GM18909 (cell line): ENCODE measurements at regions not wholly inside any gene's neighbourhood (a gene's known extent, or its start where the extent isn't known, plus 50 kb on each side); places are given as distances from the start of the nearest gene placed in this dataset.

Experiments used
- ATAC-seq: cut with Tn5 transposase; IDR thresholded peaks from one replicate; pipeline ENCODE4 v1.9.1; 2021; ENCODE audit warnings: mild to moderate bottlenecking; ENCODE audit not compliant: unreplicated experiment, poor library complexity

DNA sequence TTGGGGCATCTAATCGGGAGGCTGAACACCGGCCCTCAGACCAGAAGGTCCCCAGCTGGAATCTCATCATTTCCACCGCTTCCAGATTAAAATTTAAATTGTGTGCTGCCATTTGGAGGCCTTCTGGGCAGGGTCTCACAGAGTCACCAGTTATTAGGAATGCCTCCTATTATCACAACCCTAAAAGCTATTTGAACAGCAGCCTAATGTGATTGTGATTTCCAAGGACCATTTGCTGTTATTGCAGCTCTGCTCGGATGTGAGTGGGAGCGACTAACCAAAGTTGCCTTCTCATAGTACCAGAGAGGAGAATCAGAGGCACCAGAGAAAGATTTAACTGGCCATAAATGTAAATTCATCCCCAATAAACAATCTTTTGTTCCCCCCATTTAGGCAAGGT lies 277.3 kb downstream of the RNF144B start:
- no peak for ATAC-seq

DNA sequence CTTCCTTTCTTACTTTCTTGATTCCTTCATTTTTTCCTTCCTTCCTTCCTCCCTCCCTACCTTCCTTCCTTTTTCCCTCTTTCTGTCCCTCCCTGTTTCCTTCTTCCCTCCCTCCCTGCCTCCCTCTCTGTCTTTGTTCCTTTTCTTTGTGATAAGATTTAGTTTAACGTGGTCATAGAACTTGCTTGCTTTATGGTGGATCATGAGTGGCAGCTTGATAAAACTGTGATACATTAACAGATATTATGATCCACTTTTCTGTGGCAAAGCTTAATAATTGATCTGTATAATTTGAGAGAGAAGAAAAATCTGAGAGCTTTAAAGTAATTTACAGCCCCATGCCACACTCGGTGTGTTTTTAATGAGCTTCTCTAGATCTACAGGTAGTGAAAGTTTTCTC lies 280.5 kb downstream of the RNF144B start:
- ATAC-seq: no peak

DNA sequence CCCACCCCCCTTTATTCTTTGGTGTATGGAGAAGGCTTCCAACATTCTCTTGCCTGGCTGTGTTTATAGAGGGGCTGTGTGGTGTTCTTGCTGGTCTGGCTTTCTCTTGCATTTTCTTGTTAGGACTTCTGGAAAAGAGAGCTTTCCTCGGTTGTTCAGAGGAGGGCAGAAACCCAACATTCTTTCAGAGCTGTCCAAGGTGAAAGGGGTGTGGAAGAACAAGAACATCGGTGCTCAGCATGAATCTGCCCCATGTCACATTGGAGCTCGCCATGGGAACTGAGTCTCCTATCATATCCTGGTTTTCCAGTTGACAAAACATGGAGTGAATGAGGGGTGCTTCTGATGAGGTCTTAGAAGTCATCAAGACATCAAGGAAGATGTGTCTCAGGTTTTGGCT lies 281.8 kb downstream of the RNF144B start:
- ATAC-seq: no peak

DNA sequence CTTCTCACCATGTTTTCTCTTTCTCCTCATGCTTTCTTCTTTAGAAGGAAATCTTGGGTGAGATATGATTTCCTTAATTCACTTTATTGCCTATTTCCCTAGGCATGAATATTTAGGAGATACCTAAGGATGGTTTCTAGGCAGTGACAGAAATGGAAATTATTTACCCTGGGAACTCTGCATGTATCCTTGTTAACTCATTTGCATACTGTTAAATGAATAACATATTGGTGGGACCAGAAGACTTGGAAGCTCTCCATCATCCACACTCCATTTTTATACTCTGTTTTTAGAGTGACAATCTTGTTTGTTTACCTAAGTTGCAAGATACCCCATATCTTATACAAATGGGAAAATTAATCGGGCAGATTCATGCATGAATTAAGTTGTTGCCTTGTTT lies 285.7 kb downstream of the RNF144B start:
- ATAC-seq: no peak

DNA sequence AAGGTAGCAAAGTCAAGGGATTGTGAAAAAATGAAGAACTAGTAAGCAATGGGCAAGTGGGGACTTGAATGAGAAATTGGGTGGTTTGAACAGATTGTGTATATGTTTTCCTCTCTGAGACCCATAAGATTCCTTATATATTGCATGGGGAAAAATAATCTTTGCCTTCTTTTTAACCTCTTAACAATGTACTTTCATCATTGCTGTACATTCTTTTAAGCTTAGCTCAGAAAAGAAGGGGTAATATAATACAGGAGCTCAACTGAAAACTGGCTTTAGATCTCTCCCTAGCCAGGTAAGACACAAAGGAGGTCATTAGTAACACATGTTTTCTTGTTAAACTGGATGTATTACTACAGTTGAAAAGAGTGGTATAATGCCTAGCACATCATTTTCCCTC lies 287.2 kb downstream of the RNF144B start:
- ATAC-seq: no peak

DNA sequence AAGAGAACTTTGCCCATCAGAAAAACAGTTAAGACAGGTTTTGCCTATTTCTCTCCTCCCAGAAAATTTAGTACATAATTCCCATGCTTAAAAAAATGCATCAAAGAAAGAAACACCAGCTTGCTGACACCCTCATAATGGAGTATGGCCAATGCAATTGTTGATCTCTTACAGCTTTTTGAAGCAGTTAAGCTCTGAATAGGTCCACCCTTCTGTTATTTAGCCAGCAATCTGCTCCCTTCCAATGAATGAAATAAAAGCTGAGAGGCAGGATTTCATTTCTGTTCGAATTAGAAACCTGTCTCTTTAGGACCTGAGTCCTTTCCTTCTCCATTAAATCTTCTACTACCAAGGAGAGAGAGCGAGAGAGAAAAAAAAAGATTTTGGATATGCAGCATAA lies 288.7 kb downstream of the RNF144B start:
- no peak for ATAC-seq

DNA sequence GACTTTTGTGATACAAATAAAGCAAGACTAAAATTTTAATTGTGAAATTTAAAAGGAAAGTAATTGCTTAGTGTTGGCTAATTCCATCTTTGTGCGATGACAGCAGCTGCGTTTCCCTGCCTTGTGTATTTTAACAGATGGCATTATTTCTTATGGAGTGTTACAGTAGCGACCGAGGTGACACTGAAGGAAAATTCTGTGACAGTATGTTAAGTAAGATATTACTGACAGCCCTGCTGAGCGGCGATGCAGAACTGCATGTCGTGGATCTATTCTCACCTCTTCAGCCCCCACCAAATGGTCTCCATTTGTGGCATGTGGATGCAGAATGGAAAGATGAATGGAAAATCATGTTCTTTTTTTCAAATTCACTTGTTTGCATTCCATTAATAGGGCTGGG lies 289.4 kb downstream of the RNF144B start:
- no peak for ATAC-seq

DNA sequence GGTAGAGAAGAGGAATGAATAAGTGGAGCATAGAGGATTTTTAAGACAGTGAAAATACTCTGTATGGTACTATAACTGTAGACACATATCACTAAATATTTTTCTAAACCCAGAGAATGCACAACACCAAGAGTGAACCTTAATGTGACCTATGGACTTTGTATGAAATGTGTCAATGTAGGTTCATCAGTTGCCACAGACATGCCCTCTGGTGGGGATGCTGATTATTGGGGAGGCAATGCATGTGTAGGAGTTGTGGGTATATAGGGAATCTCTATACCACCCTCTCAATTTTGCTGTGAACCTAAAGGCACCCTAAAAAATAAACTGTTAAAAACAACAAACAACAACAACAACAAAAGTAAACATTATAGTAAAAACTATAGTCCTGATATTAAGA lies 293.7 kb downstream of the RNF144B start:
- ATAC-seq: no peak

DNA sequence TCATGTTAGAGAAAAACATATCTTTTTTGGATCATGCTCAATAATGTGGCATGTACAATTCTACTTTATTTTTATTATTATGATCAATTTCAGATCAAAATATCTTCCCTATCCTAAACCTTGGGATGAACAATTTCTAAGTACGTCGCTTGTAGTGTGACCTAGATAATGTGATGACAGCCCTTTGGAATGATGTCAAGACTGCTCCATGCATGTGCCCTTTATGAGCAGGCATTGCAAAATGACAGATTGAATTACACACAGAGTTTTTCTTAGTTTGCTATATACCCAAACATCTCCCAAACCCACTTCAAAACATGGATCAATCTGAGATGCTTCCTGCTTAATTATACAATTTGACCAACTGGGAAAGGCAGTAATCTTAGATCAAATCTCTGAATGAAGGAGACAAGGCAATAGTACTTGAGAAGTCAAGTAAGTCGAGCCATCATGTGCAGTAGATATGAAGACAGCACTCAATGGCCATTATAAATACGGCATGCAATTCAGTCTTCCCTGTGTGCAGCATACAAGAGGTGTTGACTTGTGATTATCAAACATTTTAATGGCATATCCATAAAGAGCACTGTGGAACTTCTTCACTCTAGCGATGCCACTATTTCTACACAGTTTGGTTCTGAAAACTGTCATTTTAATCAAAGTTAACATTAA lies 294.8 kb downstream of the RNF144B start:
- ATAC-seq: no peak

DNA sequence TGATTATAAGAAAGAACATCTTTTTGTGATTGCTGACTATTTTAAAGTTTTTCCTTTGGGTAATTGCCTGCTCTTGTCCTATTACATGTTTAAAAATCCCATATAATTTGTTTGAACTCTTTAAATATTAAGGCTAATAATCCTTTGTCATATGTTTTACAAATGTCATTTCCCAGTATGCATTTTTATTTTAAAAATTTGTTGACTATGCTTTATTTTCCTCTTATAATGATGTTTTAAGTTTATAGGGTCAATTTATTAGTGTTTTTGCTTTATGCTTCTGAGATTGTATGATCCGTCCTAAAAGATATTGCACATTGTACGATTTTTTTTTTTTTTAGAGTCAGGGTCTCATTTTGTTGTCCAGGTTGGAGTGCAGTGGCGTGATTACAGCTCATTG lies 297.2 kb downstream of the RNF144B start:
- ATAC-seq: no peak

DNA sequence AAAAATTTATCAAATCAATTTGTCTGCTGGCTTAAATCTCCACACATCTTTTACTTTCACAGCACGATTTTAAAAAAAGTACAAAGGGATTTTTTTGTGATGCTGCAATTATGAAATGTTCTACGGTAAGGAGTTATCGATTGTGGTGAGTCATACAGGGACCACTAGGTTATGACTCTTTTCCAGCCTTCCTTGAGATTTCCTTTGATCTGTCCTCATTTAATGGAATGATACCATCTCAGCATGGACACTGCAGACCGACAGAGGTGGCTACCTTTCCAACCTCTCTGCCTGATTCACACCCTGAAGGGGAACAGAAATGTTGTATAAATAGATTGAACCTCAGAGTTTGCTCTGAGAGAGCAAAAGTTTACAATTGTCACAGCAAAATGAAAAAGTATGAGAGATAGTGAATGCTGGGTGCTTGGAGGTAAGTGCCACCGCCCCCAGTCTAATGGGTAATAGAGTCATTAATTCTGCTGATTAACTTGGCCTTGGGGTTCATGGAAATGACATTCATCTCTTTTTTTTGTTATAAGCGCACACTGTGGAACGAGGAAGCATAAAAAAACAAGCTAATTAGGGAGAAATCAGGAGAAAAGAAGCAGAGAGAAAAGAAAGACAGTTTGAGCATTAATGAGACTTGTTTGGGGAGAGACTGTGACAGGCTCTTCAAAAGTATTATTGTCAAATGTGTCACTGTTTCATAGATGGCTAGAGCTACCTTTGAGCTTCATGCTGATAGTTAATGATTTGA lies 306.0 kb downstream of the RNF144B start:
- ATAC-seq: no peak

DNA sequence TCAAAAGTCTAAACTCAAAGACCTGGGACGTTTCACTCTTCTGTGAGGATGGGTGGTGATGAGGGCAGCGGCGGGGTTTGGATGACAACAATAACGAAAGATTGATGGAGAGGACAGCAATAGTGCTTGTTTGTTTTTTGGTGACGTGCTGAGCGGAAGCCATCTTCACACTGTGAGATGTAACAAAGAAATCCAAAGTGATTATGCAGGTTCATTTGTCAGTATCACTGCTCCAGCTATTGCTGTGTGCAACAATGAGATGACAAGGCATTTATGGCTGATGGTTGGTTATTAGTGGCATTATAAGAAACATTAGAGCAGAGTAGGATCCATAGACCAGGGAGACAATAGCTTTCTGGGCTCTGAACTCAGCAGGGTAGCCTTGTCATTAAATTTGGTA lies 306.7 kb downstream of the RNF144B start:
- no peak for ATAC-seq

DNA sequence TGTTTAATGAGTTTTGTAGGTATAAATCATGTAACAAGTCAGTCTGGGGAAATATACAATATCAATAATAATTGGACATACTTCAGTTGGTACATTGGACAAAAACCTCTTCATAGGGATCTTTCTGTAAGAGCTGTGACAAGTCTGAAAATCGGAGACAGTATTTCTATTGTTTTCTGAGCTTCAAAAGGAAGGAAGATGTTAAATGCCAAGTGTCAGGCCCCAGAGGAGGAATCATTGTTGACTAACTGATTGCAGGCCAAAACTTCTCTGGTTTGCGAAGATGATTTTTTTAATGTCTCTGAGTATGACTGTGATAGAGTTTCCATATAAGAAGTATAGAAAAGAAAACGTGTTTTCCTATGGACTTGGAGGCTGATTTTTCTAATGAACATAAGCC lies 316.4 kb downstream of the RNF144B start:
- no peak for ATAC-seq

DNA sequence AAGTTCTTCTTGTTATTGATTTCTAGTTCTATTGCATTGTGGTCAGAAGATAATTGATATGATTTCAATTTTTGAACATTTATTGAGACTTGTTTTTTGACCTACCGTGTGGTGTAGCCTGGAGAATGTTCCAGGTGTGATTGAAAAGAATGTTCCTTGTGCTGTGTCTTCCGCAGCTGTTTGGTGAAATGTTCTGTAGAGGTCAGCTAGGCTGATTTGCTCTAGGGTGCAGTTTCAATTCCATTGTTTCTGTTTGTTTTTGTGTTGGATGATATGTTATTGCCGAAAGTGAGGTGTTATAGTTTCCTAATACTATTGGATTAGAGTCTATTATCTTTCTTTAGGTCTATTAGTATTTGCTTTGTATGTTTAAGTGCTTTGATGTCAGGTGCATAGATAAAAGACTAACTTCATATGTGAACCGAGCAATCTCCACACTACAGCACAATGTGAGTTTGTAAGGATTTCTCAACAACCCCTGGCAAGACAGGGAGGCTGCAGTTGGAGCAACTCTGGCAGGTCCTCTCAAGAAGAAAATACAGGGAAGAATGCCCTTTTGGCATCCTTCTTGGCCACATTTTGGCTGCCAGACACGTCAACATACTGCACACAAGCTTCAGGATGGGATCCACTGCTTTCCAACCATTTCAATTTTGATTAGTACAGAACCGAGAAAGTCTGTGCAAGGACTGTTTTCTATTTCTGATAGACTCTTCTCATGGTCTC lies 320.7 kb downstream of the RNF144B start:
- ATAC-seq: no peak

DNA sequence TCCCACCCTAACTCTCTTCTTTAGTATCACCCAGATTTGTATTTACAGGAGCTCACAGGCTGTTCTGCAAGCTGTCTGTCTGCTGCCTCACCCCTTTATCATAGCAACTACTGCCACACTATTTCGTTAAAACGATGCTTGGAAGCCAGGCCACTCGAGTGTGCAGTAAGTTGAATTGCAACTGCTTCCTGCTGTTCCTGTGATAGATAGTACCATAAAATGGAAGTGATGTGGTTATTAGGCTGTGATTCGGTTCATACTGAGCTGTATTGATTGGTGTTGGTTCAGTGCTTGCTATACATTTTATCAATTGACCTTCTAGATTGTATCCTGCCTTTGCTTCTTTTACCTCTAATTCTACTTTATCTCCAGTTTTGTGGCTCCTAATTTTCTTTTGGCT lies 325.4 kb downstream of the RNF144B start:
- no peak for ATAC-seq

DNA sequence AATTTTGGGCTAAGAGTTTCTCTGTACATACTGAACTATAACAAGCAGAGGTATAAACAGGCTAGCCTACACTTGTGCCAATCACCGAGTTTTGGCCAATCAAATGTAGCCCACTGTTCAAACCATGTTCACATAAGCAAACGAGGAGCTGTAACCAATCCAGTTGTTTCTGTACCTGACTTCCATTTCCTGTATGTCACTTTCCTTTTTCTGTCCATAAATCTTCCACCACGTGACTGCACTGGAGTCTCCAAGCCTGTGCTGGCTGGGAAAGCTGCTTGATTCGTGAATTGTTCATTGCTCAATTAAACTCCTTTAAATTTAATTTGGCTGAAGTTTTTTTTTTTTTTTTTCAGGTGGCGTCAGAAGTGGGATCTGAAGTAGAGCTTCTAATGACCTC lies 332.9 kb downstream of the RNF144B start:
- ATAC-seq: no peak

DNA sequence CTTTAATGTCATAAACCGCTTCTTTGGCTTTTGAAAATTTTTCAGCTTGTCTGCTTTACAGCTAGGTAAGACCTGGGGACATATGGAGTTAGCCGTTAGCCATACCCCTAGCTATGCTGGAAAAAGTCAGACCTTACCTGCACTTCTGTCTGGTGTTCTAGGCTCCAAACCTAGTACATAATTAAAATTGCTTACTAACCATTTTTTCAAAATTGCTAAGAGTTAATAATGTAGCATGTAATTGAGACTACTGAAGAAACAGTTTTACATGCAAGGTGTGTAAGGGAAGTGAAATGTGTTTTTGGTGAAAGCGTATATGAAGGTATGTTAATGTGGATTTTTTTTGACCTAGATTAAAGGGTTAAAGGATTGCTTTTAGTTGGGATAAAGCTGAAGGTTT lies 336.9 kb downstream of the RNF144B start:
- ATAC-seq: no peak

DNA sequence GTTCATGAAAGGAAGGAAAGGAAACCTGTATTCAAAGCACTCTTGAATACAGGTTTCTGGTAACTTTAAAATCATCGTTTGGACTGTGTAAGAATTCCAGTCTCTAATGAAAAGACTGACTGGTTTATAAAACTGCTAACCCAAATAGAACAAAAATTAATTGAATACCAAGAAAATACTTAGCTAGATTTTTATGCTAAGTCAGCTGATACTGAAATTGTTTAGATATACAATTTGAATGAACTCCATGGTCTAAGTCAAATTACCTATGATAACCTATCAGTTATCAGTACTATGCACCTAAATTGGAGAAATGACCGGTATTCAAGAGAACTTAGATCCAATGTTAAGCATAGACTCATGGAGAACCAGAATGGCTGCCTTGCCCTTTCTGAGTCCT lies 338.3 kb downstream of the RNF144B start:
- ATAC-seq: no peak

DNA sequence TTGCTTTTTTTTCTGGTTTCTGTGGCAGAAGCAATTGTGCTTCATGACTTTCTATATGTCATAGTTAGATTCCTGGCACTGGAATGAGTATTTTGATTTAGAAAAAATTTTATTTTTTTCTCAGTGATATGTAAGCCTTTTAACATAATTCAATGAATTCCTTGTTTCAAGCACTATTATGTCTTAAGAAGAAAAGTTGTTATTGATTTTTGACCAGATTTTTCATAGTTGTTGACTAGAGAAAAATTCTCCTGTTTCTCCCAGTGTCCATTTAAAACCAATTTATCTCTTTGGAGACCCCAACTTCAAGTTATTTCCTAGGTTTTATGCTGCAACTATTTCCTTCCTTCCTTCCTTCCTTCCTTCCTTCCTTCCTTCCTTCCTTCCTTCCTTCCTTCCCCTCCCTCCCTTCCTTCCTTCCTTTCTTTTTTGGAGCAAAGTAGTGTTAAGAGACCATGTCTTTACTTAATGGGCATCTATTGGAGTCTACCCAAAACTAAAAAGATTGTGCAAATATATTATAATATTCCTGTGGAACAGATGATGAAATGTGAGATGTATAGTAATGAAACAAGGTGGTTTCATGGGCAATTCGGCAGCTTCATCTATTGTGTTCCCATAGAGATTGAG lies 346.9 kb downstream of the RNF144B start:
- ATAC-seq: no peak

DNA sequence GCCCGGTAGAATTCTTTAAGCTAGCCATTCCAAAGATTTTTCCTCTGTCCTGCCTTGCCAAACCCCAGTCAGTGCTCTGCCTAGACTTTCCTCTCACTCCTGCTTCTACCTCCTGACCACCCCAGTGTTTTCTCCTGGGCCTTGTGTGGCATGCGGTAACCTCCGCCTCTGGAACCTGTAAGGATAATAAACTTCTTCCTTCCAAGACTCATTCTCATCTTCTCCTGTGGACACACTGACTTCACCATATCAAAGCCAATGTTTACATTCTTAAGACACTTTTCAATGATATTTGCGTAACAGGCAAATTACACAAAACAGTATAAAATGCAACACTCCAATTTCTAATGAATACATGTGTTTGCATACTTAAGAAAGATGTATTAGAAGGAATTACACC lies 354.6 kb downstream of the RNF144B start:
- ATAC-seq: no peak

DNA sequence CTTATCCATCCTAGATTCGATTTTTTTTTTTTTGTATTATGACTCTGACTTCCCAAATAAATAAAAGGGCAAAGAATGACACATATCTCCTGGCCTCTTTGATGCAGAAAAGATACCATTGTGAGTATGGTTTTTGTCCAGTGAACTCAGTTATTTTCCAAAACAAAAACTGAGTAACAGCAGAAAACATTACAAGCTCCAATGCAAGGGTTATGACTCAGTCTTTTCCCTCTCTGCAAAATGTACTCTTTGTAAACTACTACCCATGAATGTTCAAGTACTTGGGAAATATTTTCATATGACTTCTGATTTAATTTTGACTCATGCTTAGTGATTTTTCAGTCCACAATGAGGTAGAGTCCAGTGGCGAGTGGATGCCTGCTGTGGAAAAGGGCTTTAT lies 355.3 kb downstream of the RNF144B start:
- no peak for ATAC-seq
